HG02798 (cell line): ENCODE measurements at regions not wholly inside any gene's neighbourhood (a gene's known extent, or its start where the extent isn't known, plus 50 kb on each side); places are given as distances from the start of the nearest gene placed in this dataset.
"Not testable (repeated sequence)": the region's sequence is repeated elsewhere in the genome, so short reads cannot be mapped to it uniquely, and the experiment has no call there.

Source experiments
- ATAC-seq: cut with Tn5 transposase; IDR thresholded peaks from one replicate; pipeline ENCODE4 v1.9.1; 2021; ENCODE audit warnings: mild to moderate bottlenecking; ENCODE audit not compliant: unreplicated experiment, poor library complexity

DNA sequence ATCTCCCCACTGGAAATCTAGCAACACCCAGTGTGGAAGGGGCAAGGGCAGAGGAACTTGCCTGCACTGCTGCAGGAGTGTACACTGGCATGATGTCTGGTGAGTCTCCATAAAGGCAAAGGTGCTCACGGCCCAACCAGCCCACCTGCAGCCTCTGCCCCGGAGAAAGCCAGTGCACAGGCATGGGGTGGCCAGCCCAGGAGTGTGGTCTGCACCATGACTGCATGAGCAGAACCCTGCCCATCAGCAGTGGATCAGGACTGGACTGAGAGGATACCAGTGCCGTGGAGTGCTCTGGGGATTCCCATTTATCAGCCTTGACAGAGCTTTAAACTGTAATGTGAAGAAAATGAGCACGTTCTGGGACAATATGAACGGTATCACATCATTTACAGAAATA is 342.6 kb upstream of the HS6ST1 start:
- no peak for ATAC-seq

DNA sequence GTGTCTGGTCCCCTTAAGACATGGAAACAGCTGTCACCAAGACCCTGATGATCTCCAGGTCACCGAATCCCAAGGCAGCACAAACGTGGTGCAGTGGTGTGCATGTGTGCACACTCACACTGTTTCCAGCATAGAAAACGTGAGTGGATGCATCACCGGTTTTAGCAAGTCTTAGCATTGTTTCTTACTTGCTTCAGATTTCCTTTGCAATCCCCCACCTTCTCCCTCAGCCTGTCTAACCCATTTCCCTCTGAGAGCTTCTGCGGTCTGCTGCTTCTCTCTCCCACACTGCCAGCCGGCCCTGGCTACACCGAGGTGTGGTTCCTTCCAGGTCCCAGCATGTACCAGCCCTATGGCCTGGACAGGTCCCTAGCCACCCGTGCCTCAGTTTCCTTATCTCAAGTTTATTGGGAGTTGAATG is 343.4 kb upstream of the HS6ST1 start:
- no peak for ATAC-seq

- ATAC-seq = no peak
Observed at GRCh38 chr2:128663371-128664050, 344.8 kb upstream of the HS6ST1 start.

DNA sequence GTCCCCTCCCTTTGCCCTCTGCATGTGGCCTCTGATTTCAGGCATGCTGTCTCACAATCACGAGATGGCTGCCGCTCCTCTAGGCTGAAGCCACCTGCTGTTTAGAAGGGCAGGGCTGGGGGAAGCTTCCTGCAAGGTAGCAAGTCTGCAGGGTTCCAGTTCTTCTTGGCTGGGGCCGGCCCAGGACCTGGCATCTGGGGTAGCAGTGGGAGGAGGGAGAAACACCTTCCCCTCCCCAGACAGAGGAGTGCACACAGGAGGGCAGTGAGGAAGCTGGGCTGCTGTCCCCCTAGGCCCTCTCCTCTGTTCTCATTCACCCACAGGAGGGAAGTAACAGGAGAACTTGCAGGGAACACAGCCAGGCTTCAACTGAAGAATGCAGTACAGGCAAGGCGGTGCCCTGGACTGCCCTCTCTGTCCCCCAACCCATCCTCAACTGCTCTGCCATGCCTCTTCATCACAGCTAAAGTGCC is 345.9 kb upstream of the HS6ST1 start:
- ATAC-seq = no peak

DNA sequence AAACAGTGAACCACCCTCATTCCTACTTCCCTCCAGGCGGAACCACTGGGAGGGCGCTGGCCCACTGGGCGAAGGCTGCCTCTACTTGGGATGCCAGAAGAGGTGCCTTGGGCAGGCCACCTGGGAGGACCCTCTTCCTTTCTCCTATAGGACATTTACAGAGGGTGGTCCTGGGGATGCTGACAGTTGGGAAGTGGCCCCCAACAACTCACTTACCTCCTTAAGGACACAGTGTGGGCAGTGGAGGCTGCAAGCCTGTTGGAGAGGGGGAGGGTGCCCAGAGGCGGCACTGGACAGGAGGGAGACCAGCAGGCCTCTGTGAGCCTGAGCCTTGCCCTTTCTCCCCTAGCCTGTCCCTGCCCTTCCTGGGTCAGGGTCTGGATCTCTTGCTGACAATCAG is 346.4 kb upstream of the HS6ST1 start:
- no peak for ATAC-seq

GRCh38 chr2:128666596-128666995 is 347.9 kb upstream of the HS6ST1 start:
- no peak for ATAC-seq

DNA sequence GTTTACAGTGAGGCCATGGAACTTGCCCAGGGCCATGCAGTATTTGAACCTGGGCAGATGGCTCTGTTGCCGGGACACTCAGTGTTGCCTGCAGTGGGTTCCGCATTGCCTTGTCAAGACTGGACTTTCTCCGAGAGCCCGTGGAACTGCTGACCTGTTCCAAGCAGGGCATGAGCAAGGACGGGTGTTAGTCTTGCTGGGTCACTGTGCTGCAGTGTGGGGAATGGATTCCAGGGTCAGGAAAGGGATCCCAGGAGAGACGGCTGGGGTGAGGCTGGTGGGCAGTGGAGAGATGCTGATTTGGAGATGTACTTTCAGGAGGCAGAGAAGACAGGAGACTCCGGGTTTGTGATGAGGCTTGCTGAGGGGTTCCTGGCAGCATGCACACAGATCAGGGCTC is 348.7 kb upstream of the HS6ST1 start:
- ATAC-seq = no peak

DNA sequence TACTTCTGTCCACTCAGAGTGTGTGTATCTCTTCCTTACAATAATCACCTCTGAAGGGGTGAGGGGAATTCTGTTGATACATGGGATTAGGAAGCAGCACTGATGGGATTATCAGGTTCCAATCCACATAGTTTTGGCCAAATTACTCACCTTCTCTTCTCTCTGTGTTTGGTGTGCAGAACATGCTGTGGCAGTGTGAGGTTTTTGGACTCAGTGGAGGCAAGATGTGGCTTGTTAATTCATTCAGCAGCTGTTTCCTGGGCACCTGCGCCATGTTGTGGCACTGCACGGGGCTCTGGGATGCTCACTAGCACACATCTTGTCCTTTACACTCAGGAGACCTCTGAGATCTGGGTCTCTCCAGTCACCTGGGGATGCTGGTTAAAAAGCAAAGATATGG is 350.3 kb upstream of the HS6ST1 start:
- no peak for ATAC-seq

DNA sequence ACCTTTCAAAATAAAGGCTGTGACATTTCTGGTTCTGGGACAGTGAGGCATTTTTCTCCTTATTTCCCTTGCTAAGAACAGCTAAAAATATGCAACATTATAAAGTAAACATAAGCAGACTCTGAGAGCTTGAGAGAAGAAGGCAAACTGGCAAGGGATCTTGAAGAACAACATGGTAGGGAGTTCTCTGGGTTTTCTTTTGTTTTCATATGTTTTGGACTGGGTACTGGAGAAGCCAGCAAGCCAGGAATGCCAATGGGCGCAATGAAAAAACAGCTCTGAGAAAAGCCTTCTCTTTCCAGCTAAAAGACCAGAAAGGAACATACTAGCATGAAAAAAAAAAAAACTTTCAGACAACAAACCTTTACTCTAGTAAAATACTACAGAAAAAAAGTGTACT is 351.4 kb upstream of the HS6ST1 start:
- ATAC-seq = no peak

DNA sequence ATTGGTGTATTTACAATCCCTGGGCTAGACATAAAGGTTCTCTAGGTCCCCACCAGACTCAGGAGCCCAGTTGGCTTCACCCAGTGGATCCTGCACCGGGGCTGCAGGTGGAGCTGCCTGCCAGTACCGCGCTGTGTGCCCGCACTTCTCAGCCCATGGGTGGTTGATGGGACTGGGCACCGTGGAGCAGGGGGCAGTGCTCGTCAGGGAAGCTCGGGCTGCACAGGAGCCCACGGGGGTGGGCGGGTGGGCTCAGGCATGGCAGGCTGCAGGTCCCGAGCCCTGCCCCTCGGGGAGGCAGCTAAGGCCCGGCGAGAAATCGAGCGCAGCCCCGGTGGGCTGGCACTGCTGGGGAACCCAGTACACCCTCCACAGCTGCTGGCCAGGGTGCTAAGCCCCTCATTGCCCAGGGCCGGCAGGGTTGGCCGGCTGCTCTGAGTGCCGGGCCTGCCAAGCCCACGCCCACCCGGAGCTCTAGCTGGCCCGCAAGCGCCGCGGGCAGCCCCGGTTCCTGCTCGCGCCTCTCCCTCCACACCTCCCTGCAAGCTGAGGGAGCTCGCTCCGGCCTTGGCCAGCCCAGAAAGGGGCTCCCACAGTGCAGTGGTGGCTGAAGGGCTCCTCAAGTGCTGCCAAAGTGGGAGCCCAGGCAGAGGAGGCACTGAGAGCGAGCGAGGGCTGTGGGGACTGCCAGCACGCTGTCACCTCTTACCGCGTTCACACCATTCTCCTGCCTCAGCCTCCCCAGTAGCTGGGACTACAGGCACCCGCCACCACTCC is 353.5 kb upstream of the HS6ST1 start:
- not testable (repeated sequence) for ATAC-seq

GRCh38 chr2:128679680-128680079 is 361.0 kb upstream of the HS6ST1 start:
- ATAC-seq = not testable (repeated sequence)

DNA sequence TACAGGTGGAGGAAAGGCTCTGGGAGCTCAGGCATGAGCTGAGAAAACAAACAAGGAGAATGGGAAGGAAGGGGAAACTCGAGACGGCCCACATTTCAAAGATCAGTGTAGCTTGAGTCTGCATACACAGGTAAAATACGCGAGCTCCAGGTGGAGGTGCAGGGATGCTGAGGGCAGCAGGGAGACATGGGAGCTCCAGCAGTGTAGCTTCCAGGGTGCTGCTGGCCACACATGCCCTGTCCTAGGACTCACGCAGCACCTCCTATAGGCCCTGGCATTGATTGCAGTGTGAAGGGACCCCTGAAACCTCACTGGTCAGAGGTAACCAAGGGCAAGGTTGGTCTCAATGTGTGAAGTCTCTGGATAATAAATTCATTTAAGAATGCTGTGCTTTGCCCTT is 362.8 kb upstream of the HS6ST1 start:
- no peak for ATAC-seq

DNA sequence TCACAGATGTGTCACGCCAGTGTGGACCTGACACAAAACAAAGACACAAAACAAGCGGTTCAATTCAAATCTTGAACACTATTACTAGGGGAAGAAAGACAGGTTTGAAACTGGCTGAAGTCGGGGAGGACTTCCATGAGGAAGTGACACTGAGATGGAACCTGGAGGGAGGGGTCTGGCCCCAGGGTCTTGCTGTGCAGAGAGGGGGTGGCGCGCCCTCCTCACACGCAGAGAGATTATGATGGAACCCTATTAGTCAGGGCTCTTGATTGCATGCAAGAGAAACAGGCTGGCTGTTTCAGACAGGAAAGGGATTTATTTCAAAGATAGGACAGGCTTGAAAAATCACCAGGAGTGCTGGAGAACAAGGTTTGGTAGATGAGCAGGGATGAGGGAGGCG is 363.6 kb upstream of the HS6ST1 start:
- no peak for ATAC-seq

DNA sequence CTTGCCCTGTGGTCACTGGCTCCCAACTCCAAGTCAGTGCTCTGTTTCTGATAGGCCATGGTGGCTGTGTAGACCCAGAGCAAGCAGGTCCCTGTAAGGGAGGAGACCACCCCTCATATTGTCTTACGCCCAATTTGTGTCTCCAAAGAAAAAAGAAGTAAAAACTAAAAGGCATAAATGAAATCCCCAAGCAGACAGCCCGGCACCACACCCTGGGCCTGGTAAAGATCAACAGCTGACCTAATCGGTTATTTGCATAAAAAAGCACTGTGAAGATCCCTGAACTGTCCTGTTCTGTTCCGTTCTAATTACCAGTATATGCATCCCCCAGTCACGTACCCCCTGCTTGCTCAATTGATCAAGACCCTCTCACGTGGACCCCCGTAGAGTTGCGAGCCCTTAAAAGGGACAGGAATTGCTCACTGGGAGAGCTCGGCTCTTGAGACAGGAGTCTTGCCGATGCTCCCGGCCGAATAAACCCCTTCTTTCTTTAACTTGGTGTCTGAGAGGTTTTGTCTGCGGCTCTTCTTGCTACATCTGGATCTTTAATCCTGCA is 364.1 kb upstream of the HS6ST1 start:
- ATAC-seq = no peak

DNA sequence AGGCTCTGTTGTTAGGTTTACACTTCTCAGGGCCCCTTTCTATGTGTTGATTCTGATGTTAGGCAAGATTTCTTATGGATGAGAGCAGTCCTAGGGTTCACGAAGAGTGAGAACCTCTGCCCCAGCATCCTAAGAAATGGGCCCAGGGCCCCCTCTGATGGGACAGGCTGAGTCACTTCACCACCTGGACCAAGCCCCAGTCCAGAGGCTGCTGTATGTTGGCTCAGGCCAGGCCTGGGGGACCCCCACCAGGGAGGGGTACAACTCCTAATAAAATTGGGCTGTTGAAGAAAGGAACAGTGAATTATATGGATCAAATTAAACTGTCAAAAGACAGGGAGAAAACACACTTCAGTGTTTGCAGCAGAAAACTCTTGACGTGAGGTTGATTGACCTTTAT is 365.9 kb upstream of the HS6ST1 start:
- ATAC-seq = no peak

DNA sequence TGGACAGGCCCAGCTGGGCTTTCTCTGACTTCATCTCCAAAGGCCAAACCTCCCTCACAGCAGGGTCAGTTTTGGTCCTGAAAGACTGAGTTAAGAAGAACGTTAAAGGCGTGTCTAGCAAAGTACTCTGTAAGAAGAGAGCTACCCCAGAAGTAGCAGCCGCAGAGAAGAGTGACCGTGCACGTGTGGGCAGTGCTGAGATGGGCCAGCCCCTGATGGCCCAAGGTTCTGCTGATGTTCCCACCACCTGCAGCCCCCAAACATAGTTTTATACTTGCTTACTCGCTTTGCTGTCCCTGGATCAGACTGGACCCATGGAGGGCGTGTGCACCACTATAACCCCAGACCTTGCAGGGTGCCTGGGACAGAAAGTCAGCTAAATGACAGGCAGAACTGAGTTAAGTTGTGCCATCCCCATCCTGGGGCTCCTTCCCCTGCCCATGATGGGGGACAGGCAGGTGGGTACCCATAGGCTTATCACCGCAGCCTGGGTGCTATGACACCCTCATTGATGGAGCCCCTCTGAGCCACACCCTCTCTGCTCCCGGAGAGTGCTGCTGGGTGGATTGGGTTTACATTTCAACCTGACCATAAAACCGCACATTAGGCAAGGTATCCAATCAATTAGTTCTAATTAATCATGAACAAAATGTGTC is 367.3 kb upstream of the HS6ST1 start:
- ATAC-seq = no peak

- ATAC-seq = no peak
Observed at GRCh38 chr2:128686497-128686859, 367.8 kb upstream of the HS6ST1 start.

- ATAC-seq = no peak
Observed at GRCh38 chr2:128686881-128687555, 368.4 kb upstream of the HS6ST1 start.

DNA sequence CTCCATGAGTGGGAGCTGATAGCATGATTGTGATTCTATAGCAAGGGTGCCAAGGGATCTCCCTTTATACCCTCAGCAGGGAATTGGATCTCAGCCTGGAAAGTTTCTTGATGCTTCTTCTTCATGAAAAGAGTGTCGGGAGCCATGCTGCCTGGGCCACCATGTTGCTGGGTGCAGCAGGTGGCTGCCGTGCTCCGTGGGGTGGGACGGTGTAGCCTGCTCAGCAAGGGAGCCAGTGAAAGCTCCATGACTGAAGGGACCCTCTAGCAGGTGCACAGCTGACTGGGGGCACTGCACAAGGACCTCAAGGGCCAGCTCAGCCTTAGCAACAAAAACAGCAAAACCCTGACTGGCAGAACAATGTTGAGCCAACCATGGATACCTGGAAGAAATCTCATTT is 368.9 kb upstream of the HS6ST1 start:
- no peak for ATAC-seq

GRCh38 chr2:128689971-128690370 is 371.3 kb upstream of the HS6ST1 start:
- no peak for ATAC-seq

DNA sequence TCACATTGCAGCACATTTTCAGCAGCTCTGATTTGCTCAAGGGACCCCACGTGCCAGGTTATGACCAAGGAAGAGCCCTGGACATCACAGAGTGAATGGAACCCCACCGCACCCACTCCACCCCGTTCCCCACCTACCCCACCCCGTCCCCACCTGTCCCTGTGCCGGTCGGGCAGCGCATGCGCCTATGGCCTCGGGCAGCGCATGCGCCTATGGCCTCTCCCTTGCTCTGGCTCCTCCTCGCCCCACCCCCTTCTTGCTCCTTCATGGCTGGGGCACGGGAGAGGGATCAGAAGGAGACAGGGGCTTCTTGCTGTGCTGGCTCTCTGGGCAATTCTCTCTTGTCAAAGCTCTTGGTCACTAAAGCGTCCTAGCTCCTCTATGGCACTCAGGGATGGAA is 371.8 kb upstream of the HS6ST1 start:
- ATAC-seq = no peak
